Panc1 (cell line): ENCODE measurements at regions not wholly inside any gene's neighbourhood (a gene's known extent, or its start where the extent isn't known, plus 50 kb on each side); places are given as distances from the start of the nearest gene placed in this dataset.

ENCODE experiments used
- CTCF ChIP-seq: fragments of 450-650 bp; IDR thresholded peaks from 2 replicates; pipeline ENCODE4 v1.5.1; 2017; ENCODE audit warnings: mild to moderate bottlenecking
- POLR2AphosphoS5 ChIP-seq: IDR thresholded peaks from 2 replicates; pipeline ENCODE4 v1.6.1; 2012; ENCODE audit warnings: mild to moderate bottlenecking, low read depth, low read length, moderate library complexity

GRCh38 chr9:7407246-7407645, 392.3 kb downstream of the DMAC1 start:
- TF ChIP-seq POLR2AphosphoS5 (no peak), CTCF (no peak)
